Liver (tissue), 8 donors: ENCODE measurements at regions not wholly inside any gene's neighbourhood (a gene's known extent, or its start where the extent isn't known, plus 50 kb on each side); places are given as distances from the start of the nearest gene placed in this dataset.

Experiments
- DNase-seq: peaks from one replicate; pipeline ENCODE4 v3.0.0-alpha.2; 2017; ENCODE audit warnings: low spot score
- H3K27ac ChIP-seq, 2 donors: one replicate each; pipeline ENCODE4 v1.7.0; 2013; ENCODE audit warnings: inconsistent platforms in 2 of 2, low read length in 2 of 2, control low read depth in 1 of 2, low read depth in 1 of 2, mild to moderate bottlenecking in 1 of 2
- H3K27me3 ChIP-seq, 4 donors: one replicate each; pipeline versions ENCODE4 v1.6.1 to v1.7.0; 2013; ENCODE audit warnings: low read length in 3 of 4, inconsistent platforms in 1 of 4, mild to moderate bottlenecking in 1 of 4, moderate library complexity in 1 of 4; ENCODE audit not compliant: control insufficient read depth in 4 of 4, insufficient read depth in 4 of 4
- H3K36me3 ChIP-seq, 4 donors: one replicate each; pipeline versions ENCODE4 v1.6.1 to v1.7.0; 2013; ENCODE audit warnings: low read length in 3 of 4, mild to moderate bottlenecking in 3 of 4, low read depth in 1 of 4, moderate library complexity in 1 of 4; ENCODE audit not compliant: control insufficient read depth in 4 of 4, insufficient read depth in 3 of 4
- H3K4me1 ChIP-seq, 4 donors: one replicate each; pipeline versions ENCODE4 v1.6.1 to v1.7.0; 2013; ENCODE audit warnings: low read length in 3 of 4, mild to moderate bottlenecking in 3 of 4, moderate library complexity in 1 of 4; ENCODE audit not compliant: control insufficient read depth in 4 of 4, insufficient read depth in 4 of 4
- H3K4me3 ChIP-seq, 3 donors: one replicate each; pipeline versions ENCODE4 v1.6.1 to v1.7.0; 2013; ENCODE audit warnings: low read length in 3 of 3, control low read depth in 1 of 3, low read depth in 1 of 3, mild to moderate bottlenecking in 1 of 3
- H3K9ac ChIP-seq, 2 donors: one replicate each; pipeline ENCODE4 v1.7.0; 2013; ENCODE audit warnings: low read length in 2 of 2, mild to moderate bottlenecking in 2 of 2, moderate library complexity in 2 of 2, control low read depth in 1 of 2, low read depth in 1 of 2
- H3K9me3 ChIP-seq, 4 donors: one replicate each; pipeline versions ENCODE4 v1.6.1 to v1.7.0; 2013; ENCODE audit warnings: low read length in 3 of 4; ENCODE audit not compliant: control insufficient read depth in 4 of 4
- CTCF ChIP-seq: fragments of 150-350 bp; IDR thresholded peaks from 2 replicates; pipeline ENCODE4 v1.5.1; 2017; ENCODE audit warnings: improper control_type of control experiment, low read depth, low read length; ENCODE audit not compliant: missing input control
- EGR1 ChIP-seq, 2 donors: IDR thresholded peaks; 2 replicates each; pipeline ENCODE4 v1.6.1; 2016 to 2018; ENCODE audit warnings: antibody characterized with exemption in 2 of 2, low read depth in 2 of 2
- FOXA1 ChIP-seq: IDR thresholded peaks from 2 replicates; pipeline ENCODE4 v1.6.1; 2016; ENCODE audit warnings: antibody characterized with exemption
- FOXA2 ChIP-seq: IDR thresholded peaks from 2 replicates; pipeline ENCODE4 v1.6.1; 2016; ENCODE audit warnings: antibody characterized with exemption
- GABPA ChIP-seq, 2 donors: IDR thresholded peaks in 1 of 2; conservative IDR thresholded peaks in 1 of 2; 2 replicates each; pipeline ENCODE4 v1.6.1; 2016; ENCODE audit warnings: antibody characterized with exemption in 2 of 2, mild to moderate bottlenecking in 1 of 2, moderate library complexity in 1 of 2
- HNF4A ChIP-seq, 2 donors: conservative IDR thresholded peaks; 2 replicates each; pipeline ENCODE4 v1.6.1; 2016; ENCODE audit warnings: antibody characterized with exemption in 2 of 2, mild to moderate bottlenecking in 2 of 2
- HNF4G ChIP-seq: IDR thresholded peaks from 2 replicates; pipeline ENCODE4 v1.6.1; 2016; ENCODE audit warnings: antibody characterized with exemption
- JUND ChIP-seq, 2 donors: IDR thresholded peaks; 2 replicates each; pipeline ENCODE4 v1.6.1; 2016; ENCODE audit warnings: antibody characterized with exemption in 2 of 2
- MAX ChIP-seq: IDR thresholded peaks from 2 replicates; pipeline ENCODE4 v1.6.1; 2016; ENCODE audit warnings: antibody characterized with exemption
- NR2F2 ChIP-seq: IDR thresholded peaks from 2 replicates; pipeline ENCODE4 v1.6.1; 2016; ENCODE audit warnings: antibody characterized with exemption
- RAD21 ChIP-seq, 2 donors: IDR thresholded peaks; 2 replicates each; pipeline ENCODE4 v1.6.1; 2016; ENCODE audit warnings: antibody characterized with exemption in 2 of 2, mild to moderate bottlenecking in 2 of 2
- RXRA ChIP-seq, 2 donors: IDR thresholded peaks; 2 replicates each; pipeline ENCODE4 v1.6.1; 2017 to 2018; ENCODE audit warnings: antibody characterized with exemption in 2 of 2, mild to moderate bottlenecking in 1 of 2
- SP1 ChIP-seq: IDR thresholded peaks from 2 replicates; pipeline ENCODE4 v1.6.1; 2018; ENCODE audit warnings: antibody characterized with exemption, mild to moderate bottlenecking
- TAF1 ChIP-seq: conservative IDR thresholded peaks from 2 replicates; pipeline ENCODE4 v1.6.1; 2016; ENCODE audit warnings: antibody characterized with exemption, mild to moderate bottlenecking
- YY1 ChIP-seq: IDR thresholded peaks from 2 replicates; pipeline ENCODE4 v1.6.1; 2016; ENCODE audit warnings: antibody characterized with exemption, mild to moderate bottlenecking
- WGBS: extraction: QIAGEN DNeasy Blood & Tissue Kit; methylation state at CpG from one replicate; pipeline ENCODE4 v1.1.7; 2013; 5-methylcytosine and 5-hydroxymethylcytosine counted together
- TF ChIP-seq, protein P1 (sequence below): IDR thresholded peaks from 2 replicates; pipeline ENCODE4 v1.6.1; 2016; ENCODE audit warnings: antibody characterized with exemption
- TF ChIP-seq, protein P2 (sequence below): IDR thresholded peaks from 2 replicates; pipeline ENCODE4 v1.6.1; 2016; ENCODE audit warnings: antibody characterized with exemption
- TF ChIP-seq, protein P3 (sequence below): IDR thresholded peaks from 2 replicates; pipeline ENCODE4 v1.6.1; 2016; ENCODE audit warnings: antibody characterized with exemption, mild to moderate bottlenecking
- donor health status: healthy.
- donor health status: healthy.
- donor health status: healthy.
- donor health status: healthy.
- donor health status: healthy.

DNA sequence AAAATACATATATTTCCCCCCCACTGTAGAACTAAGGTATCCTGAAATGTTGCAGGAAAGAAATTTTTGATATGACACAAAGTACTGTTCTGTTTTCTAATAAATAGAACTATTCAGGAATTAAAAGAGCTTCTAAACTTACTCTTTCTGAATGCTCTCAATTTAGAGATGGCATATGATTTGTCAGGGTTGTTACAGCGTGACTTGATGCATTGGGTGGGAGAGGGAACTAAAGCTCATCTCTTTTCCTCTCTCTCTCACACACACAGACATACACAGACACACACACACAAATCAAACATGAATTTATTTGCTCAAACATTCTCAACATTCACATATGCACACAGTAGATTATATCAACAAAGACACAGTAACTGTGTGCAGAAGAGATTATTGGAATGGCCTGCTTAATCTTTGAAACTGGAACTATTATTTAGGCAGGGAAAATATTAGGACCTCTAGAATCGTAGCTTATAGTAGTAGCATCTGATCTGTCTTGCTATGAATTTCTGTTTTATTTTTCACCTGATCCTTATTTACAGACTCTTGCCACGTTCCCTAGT lies 807.4 kb upstream of the GBE1 start:
- H3K9me3 ChIP-seq = peaks cover 0 to 5% (median 0%) of the 10 kb centered on the region in 4 donors
- H3K36me3 ChIP-seq = no peaks in the 10 kb centered on the region
- H3K27ac ChIP-seq = no peak overlapping the region
- H3K4me1 ChIP-seq = no peaks in the 10 kb centered on the region
- no peaks in the 10 kb centered on the region for H3K27me3 ChIP-seq
- TF ChIP-seq RXRA (IDR thresholded peaks at IDR 0.05) = no peak
- TF ChIP-seq, protein P1, sequence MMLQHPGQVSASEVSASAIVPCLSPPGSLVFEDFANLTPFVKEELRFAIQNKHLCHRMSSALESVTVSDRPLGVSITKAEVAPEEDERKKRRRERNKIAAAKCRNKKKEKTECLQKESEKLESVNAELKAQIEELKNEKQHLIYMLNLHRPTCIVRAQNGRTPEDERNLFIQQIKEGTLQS = no peak
- TF ChIP-seq YY1 = no peak
- no peak for TF ChIP-seq RAD21 (IDR thresholded peaks at IDR 0.05)
- TF ChIP-seq NR2F2 = no peak
- TF ChIP-seq HNF4A (conservative IDR thresholded peaks at IDR 0.05) = no peak
- TF ChIP-seq JUND (IDR thresholded peaks at IDR 0.05) = no peak
- TF ChIP-seq HNF4G = no peak
- TF ChIP-seq, protein P2, sequence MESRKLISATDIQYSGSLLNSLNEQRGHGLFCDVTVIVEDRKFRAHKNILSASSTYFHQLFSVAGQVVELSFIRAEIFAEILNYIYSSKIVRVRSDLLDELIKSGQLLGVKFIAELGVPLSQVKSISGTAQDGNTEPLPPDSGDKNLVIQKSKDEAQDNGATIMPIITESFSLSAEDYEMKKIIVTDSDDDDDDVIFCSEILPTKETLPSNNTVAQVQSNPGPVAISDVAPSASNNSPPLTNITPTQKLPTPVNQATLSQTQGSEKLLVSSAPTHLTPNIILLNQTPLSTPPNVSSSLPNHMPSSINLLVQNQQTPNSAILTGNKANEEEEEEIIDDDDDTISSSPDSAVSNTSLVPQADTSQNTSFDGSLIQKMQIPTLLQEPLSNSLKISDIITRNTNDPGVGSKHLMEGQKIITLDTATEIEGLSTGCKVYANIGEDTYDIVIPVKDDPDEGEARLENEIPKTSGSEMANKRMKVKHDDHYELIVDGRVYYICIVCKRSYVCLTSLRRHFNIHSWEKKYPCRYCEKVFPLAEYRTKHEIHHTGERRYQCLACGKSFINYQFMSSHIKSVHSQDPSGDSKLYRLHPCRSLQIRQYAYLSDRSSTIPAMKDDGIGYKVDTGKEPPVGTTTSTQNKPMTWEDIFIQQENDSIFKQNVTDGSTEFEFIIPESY = no peak
- no peak for DNase-seq
- WGBS = 55% methylated on average over 3 of the region's 3 CpGs
- no peak overlapping the region for H3K4me3 ChIP-seq
- H3K9ac ChIP-seq = no peak overlapping the region

GRCh38 chr3:82567029-82567600 lies 805.7 kb upstream of the GBE1 start:
- Histone ChIP-seq H3K36me3 (no peaks in the 10 kb centered on the region), H3K27ac (no peak overlapping the region), H3K9ac (no peak overlapping the region), H3K4me3 (no peak overlapping the region), H3K4me1 (no peaks in the 10 kb centered on the region), H3K27me3 (no peaks in the 10 kb centered on the region), H3K9me3 (peaks cover 0 to 5% (median 0%) of the 10 kb centered on the region in 4 donors)
- TF ChIP-seq FOXA1 = no peak
- TF ChIP-seq GABPA (IDR thresholded peaks at IDR 0.05 in 1 of 2, conservative IDR thresholded peaks at IDR 0.05 in 1 of 2) = no peak
- no peak for TF ChIP-seq EGR1 (IDR thresholded peaks at IDR 0.05; ENCODE audit: low read depth in 2 of 2)
- TF ChIP-seq FOXA2 = no peak
- TF ChIP-seq HNF4A (conservative IDR thresholded peaks at IDR 0.05) = no peak
- no peak for TF ChIP-seq RAD21 (IDR thresholded peaks at IDR 0.05)
- TF ChIP-seq, protein P3, sequence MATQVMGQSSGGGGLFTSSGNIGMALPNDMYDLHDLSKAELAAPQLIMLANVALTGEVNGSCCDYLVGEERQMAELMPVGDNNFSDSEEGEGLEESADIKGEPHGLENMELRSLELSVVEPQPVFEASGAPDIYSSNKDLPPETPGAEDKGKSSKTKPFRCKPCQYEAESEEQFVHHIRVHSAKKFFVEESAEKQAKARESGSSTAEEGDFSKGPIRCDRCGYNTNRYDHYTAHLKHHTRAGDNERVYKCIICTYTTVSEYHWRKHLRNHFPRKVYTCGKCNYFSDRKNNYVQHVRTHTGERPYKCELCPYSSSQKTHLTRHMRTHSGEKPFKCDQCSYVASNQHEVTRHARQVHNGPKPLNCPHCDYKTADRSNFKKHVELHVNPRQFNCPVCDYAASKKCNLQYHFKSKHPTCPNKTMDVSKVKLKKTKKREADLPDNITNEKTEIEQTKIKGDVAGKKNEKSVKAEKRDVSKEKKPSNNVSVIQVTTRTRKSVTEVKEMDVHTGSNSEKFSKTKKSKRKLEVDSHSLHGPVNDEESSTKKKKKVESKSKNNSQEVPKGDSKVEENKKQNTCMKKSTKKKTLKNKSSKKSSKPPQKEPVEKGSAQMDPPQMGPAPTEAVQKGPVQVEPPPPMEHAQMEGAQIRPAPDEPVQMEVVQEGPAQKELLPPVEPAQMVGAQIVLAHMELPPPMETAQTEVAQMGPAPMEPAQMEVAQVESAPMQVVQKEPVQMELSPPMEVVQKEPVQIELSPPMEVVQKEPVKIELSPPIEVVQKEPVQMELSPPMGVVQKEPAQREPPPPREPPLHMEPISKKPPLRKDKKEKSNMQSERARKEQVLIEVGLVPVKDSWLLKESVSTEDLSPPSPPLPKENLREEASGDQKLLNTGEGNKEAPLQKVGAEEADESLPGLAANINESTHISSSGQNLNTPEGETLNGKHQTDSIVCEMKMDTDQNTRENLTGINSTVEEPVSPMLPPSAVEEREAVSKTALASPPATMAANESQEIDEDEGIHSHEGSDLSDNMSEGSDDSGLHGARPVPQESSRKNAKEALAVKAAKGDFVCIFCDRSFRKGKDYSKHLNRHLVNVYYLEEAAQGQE = no peak
- no peak for TF ChIP-seq SP1
- TF ChIP-seq RXRA (IDR thresholded peaks at IDR 0.05) = no peak
- TF ChIP-seq CTCF = no peak
- TF ChIP-seq, protein P1 = no peak
- TF ChIP-seq, protein P2 = no peak
- no peak for TF ChIP-seq HNF4G
- TF ChIP-seq YY1 = no peak
- TF ChIP-seq NR2F2 = no peak
- TF ChIP-seq TAF1 = no peak
- no peak for TF ChIP-seq MAX
- no peak for TF ChIP-seq JUND (IDR thresholded peaks at IDR 0.05)
- DNase-seq = no peak
- 88% methylated on average over 4 of the region's 4 CpGs for WGBS
